ENCODE measurements at regions not wholly inside any gene's neighbourhood (a gene's known extent, or its start where the extent isn't known, plus 50 kb on each side); places are given as distances from the start of the nearest gene placed in this dataset.
A peak's percentile ranks its signal among the peaks of the same experiment; 100 is the strongest.
"Not testable (repeated sequence)": the region's sequence is repeated elsewhere in the genome, so short reads cannot be mapped to it uniquely, and the experiment has no call there.

GRCh38 chr4:188975271-188975670 is 836.0 kb downstream of the TRIML1 start:
- TF ChIP-seq, protein P1, sequence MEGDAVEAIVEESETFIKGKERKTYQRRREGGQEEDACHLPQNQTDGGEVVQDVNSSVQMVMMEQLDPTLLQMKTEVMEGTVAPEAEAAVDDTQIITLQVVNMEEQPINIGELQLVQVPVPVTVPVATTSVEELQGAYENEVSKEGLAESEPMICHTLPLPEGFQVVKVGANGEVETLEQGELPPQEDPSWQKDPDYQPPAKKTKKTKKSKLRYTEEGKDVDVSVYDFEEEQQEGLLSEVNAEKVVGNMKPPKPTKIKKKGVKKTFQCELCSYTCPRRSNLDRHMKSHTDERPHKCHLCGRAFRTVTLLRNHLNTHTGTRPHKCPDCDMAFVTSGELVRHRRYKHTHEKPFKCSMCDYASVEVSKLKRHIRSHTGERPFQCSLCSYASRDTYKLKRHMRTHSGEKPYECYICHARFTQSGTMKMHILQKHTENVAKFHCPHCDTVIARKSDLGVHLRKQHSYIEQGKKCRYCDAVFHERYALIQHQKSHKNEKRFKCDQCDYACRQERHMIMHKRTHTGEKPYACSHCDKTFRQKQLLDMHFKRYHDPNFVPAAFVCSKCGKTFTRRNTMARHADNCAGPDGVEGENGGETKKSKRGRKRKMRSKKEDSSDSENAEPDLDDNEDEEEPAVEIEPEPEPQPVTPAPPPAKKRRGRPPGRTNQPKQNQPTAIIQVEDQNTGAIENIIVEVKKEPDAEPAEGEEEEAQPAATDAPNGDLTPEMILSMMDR (IDR thresholded peaks at IDR 0.05; ENCODE audit: insufficient read depth, low read depth, low read length, missing control alignments), result no peak
- no peak for DNase-seq (ENCODE audit: low read depth)
- no peak overlapping the region for H3K4me3 ChIP-seq (ENCODE audit: low read length)

GRCh38 chr4:188976644-188977115 is 837.4 kb downstream of the TRIML1 start:
- peak; percentile 47 for DNase-seq (ENCODE audit: low read depth)
- H3K4me3 ChIP-seq (ENCODE audit: low read length), result no peak overlapping the region
- TF ChIP-seq, protein P1 (IDR thresholded peaks at IDR 0.05; ENCODE audit: insufficient read depth, low read depth, low read length, missing control alignments), result no peak

DNA sequence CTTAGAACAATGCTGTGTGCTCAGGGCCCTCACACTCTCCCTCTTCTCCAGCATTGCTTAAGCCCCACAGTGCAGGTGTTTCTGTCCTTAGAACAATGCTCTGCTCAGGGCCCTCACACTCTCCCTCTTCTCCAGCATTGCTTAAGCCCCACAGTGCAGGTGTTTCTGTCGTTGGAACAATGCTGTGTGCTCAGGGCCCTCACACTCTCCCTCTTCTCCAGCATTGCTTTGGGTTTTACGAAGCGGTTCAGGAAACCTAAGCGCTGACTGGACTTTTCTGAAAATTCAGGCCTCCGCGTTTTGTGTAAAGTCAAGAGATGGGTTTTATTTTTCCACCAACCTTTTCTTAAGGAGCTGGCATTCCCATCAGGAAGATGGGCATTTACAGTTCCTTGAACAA is 838.0 kb downstream of the TRIML1 start:
- DNase-seq (ENCODE audit: low read depth); H3K4me3 ChIP-seq (ENCODE audit: low read length): not testable (repeated sequence)

- DNase-seq (ENCODE audit: low read depth), result no peak
- no peak overlapping the region for H3K4me3 ChIP-seq (ENCODE audit: low read length)
- TF ChIP-seq, protein P1 (IDR thresholded peaks at IDR 0.05; ENCODE audit: insufficient read depth, low read depth, low read length, missing control alignments), result no peak
Observed at GRCh38 chr4:188984518-188984917, 845.3 kb downstream of the TRIML1 start.

GRCh38 chr4:188986271-188986689 is 847.0 kb downstream of the TRIML1 start:
- DNase-seq (ENCODE audit: low read depth), result peak; percentile 91
- TF ChIP-seq, protein P1 (IDR thresholded peaks at IDR 0.05; ENCODE audit: insufficient read depth, low read depth, low read length, missing control alignments), result no peak
- H3K4me3 ChIP-seq (ENCODE audit: low read length), result no peak overlapping the region

DNA sequence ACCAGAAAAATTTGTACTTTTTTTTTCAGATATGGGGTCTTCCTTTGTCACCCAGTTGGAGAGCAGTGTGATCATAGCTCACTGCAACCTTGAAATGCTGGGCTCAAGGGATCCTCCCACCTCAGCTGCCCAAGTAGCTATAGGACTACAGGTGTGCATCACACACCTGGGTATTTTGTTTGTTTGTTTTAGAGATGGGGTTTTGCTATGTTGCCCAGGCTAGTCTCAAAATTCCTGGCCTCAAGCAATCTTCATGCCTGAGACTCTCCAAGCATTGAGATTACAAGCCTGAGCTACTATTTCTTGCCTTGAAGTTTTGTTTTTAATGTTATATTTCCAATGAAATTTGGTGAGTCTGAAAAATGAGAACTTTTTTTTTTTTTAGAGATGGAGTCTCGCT is 847.8 kb downstream of the TRIML1 start:
- DNase-seq (ENCODE audit: low read depth), result peak; percentile 68
- TF ChIP-seq, protein P1 (IDR thresholded peaks at IDR 0.05; ENCODE audit: insufficient read depth, low read depth, low read length, missing control alignments), result no peak
- H3K4me3 ChIP-seq (ENCODE audit: low read length), result no peak overlapping the region

GRCh38 chr4:188988131-188988530 is 848.9 kb downstream of the TRIML1 start:
- peak; percentile 32 for DNase-seq (ENCODE audit: low read depth)
- TF ChIP-seq, protein P1 (IDR thresholded peaks at IDR 0.05; ENCODE audit: insufficient read depth, low read depth, low read length, missing control alignments), result no peak
- H3K4me3 ChIP-seq (ENCODE audit: low read length), result no peak overlapping the region
